ENCODE measurements at regions not wholly inside any gene's neighbourhood (a gene's known extent, or its start where the extent isn't known, plus 50 kb on each side); places are given as distances from the start of the nearest gene placed in this dataset.
A peak's percentile ranks its signal among the peaks of the same experiment; 100 is the strongest.
"Not testable (repeated sequence)": the region's sequence is repeated elsewhere in the genome, so short reads cannot be mapped to it uniquely, and the experiment has no call there.

DNA sequence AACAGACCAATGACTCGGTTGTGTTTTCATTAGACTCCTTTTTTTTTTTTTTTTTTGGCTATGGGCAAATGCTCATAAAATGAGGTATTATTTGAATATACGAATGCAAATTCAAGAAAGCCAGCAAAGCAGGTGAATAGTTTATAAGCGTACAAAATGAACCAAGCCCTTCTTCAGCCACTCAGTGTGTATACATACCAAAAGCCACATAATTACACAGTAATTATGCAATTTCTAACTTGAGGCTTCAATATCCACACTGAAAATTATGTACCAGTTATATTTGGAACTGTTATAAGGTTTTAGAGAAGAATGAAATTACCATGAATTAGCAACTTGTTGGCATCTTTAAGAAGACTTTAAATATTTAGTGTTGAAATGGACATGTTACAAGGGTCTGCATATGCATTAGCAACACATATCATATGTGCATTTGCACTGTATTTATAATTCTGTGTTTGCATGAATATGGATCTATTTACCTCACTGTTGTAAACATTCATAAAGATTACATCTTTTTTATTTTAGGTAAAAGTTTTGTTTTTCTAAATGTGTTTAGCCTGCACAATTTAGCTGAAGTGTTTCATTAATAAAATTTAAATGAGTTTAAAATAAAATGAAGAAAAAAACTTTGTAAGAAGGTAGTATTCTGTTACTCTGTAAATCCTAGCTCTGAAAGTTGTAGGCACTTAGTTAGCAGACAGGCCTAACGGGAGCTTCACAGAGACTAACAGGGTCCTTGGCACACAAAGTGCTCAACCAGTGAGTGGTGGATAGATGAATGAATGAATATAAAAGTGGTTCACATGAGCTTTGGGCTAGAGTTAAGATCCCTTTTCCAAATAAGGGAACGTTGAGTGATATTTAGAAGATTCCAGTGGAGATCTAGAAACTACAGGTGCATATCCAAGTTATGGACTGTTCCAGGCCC lies 241.0 kb upstream of the NFIA start:
- no peak overlapping the region for H3K27ac ChIP-seq (ENCODE audit: low read depth, low read length)
- DNase-seq (ENCODE audit: low read depth in 4 of 6, low spot score in 6 of 6), result peak in 1 of 6 donors; percentile 17
- no peak overlapping the region for H3K4me3 ChIP-seq (ENCODE audit: low read depth, low read length)
- H3K4me1 ChIP-seq (ENCODE audit: control insufficient read depth, insufficient read depth, low read length), result no peaks in the 10 kb centered on the region
- 89% methylated on average over 2 of the region's 5 CpGs for WGBS (ENCODE audit: insufficient coverage)
- H3K27me3 ChIP-seq (ENCODE audit: control insufficient read depth, insufficient read depth, low read length), result no peaks in the 10 kb centered on the region
- H3K9me3 ChIP-seq (ENCODE audit: control insufficient read depth, insufficient read depth, low read length), result peaks cover 5% of the 10 kb centered on the region
- no peaks in the 10 kb centered on the region for H3K36me3 ChIP-seq (ENCODE audit: control insufficient read depth, insufficient read depth, low read length)

DNA sequence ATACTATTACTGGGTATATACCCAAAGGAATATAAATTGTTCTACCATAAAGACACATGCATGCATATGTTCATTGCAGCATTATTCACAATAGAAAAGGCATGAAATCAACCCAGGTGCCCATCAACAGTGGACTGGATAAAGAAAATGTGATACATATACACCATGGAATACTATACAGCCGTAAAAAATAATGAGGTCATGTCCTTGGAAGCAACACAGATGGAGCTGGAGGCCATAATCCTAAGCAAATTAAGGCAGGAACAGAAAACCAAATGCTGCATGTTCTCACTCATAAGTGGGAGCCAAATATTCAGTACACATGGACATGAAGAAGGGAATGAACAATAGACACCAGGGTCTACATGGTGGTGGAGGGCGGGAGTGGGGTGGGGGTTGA lies 241.9 kb upstream of the NFIA start:
- H3K27ac ChIP-seq (ENCODE audit: low read depth, low read length); H3K36me3 ChIP-seq (ENCODE audit: control insufficient read depth, insufficient read depth, low read length); H3K27me3 ChIP-seq (ENCODE audit: control insufficient read depth, insufficient read depth, low read length); H3K9me3 ChIP-seq (ENCODE audit: control insufficient read depth, insufficient read depth, low read length); DNase-seq (ENCODE audit: low read depth in 4 of 6, low spot score in 6 of 6); H3K4me1 ChIP-seq (ENCODE audit: control insufficient read depth, insufficient read depth, low read length); H3K4me3 ChIP-seq (ENCODE audit: low read depth, low read length): not testable (repeated sequence)
- no CpG with 5 or more reads among the region's 2 CpGs for WGBS (ENCODE audit: insufficient coverage)

DNA sequence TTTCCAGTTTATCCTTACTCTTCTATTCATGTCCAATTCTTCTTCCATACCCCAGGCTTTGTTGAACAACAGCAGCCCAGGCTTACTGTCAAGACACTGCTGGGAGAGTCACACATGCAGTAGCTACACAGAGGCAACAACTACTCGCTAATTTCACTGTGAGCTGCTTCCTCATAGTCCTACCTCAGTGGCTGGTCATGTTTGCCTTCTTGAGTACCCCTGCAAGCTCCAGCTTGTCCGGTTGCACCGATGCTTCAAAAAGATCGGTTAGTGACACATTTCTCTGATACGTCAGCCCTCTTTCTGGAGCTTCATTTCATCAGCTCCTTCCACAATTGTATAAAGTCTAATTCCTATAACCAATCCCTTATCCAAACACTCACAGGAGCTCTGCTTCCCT lies 246.7 kb upstream of the NFIA start:
- no peak overlapping the region for H3K27ac ChIP-seq (ENCODE audit: low read depth, low read length)
- no peaks in the 10 kb centered on the region for H3K9me3 ChIP-seq (ENCODE audit: control insufficient read depth, insufficient read depth, low read length)
- H3K4me3 ChIP-seq (ENCODE audit: low read depth, low read length), result no peak overlapping the region
- no peaks in the 10 kb centered on the region for H3K36me3 ChIP-seq (ENCODE audit: control insufficient read depth, insufficient read depth, low read length)
- WGBS (ENCODE audit: insufficient coverage), result 92% methylated on average over 5 of the region's 5 CpGs
- no peak for DNase-seq (ENCODE audit: low read depth in 4 of 6, low spot score in 6 of 6)
- no peaks in the 10 kb centered on the region for H3K27me3 ChIP-seq (ENCODE audit: control insufficient read depth, insufficient read depth, low read length)
- H3K4me1 ChIP-seq (ENCODE audit: control insufficient read depth, insufficient read depth, low read length), result peaks cover 6% of the 10 kb centered on the region

DNA sequence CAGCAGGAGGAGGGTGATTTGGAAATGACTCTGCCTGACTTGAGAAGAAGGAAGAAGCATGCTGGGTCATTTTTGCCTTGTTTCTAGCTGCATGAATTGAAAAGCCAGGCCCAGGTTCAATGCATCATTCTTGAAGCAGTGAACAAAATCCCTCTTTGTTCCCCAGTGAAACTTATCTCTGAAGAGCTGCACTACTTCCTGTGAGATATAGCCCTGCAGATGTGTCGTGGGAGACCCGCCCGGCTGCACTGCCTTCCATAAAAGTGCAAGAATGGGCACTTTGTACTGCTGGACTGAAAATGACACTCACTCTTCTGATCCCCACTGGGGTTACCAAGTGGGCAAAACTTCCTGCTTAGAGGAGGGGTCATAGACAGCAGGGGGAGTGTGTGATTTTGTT lies 249.2 kb upstream of the NFIA start:
- 42% methylated on average over 3 of the region's 3 CpGs for WGBS (ENCODE audit: insufficient coverage)
- DNase-seq (ENCODE audit: low read depth in 4 of 6, low spot score in 6 of 6), result peak in 4 of 6 donors; percentile 32 to 75 (median 55)
- Histone ChIP-seq H3K27ac (ENCODE audit: low read depth, low read length) (peak overlapping the region; percentile 75), H3K4me3 (ENCODE audit: low read depth, low read length) (no peak overlapping the region), H3K9me3 (ENCODE audit: control insufficient read depth, insufficient read depth, low read length) (no peaks in the 10 kb centered on the region), H3K27me3 (ENCODE audit: control insufficient read depth, insufficient read depth, low read length) (no peaks in the 10 kb centered on the region), H3K4me1 (ENCODE audit: control insufficient read depth, insufficient read depth, low read length) (peaks cover 6% of the 10 kb centered on the region), H3K36me3 (ENCODE audit: control insufficient read depth, insufficient read depth, low read length) (no peaks in the 10 kb centered on the region)

DNA sequence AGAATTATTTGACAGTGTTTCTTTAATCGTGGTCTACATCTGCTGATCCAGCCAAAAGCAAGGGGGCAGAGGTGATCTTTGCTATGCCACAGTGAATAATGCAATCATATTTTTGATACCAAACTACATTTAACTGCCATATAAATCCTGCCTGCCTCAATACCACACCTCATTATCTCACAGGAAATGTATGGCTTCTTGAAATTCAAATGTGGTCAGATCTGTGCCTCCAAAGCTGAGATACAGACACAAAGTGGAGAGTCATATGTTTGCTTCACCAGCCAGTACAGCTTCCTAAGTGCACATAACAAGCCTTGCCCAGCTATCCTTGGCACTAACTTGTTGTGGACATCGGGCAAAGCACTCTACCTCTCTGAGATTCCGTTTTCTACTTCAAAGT lies 250.0 kb upstream of the NFIA start:
- no peak overlapping the region for H3K4me3 ChIP-seq (ENCODE audit: low read depth, low read length)
- H3K4me1 ChIP-seq (ENCODE audit: control insufficient read depth, insufficient read depth, low read length), result peaks cover 6% of the 10 kb centered on the region
- H3K27me3 ChIP-seq (ENCODE audit: control insufficient read depth, insufficient read depth, low read length), result no peaks in the 10 kb centered on the region
- DNase-seq (ENCODE audit: low read depth in 4 of 6, low spot score in 6 of 6), result peak in 1 of 6 donors; percentile 19
- H3K9me3 ChIP-seq (ENCODE audit: control insufficient read depth, insufficient read depth, low read length), result no peaks in the 10 kb centered on the region
- WGBS (ENCODE audit: insufficient coverage), result 93% methylated on average over 2 of the region's 3 CpGs
- H3K27ac ChIP-seq (ENCODE audit: low read depth, low read length), result peak overlapping the region; percentile 75
- H3K36me3 ChIP-seq (ENCODE audit: control insufficient read depth, insufficient read depth, low read length), result no peaks in the 10 kb centered on the region

DNA sequence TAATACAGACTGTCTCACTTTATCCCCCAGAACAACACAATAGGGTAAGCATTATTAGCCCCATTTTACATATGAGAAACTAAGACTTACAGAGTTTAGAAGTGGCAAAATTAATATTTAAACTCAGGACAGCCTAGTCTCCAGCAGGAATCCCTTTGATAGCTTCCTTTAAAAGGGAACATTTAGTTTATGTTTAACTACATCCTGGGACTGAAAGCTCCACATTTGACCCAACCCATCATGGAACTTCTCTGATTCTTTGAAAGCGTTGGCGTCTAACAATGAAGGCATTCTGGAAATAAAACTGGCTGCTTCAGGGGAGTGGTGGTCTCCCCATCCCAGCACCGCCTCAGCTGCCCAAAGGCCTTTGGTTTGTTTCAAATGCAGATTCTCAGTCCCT lies 250.6 kb upstream of the NFIA start:
- no peaks in the 10 kb centered on the region for H3K27me3 ChIP-seq (ENCODE audit: control insufficient read depth, insufficient read depth, low read length)
- H3K9me3 ChIP-seq (ENCODE audit: control insufficient read depth, insufficient read depth, low read length), result no peaks in the 10 kb centered on the region
- DNase-seq (ENCODE audit: low read depth in 4 of 6, low spot score in 6 of 6), result no peak
- 71% methylated on average over 3 of the region's 3 CpGs for WGBS (ENCODE audit: insufficient coverage)
- H3K36me3 ChIP-seq (ENCODE audit: control insufficient read depth, insufficient read depth, low read length), result no peaks in the 10 kb centered on the region
- no peak overlapping the region for H3K4me3 ChIP-seq (ENCODE audit: low read depth, low read length)
- H3K4me1 ChIP-seq (ENCODE audit: control insufficient read depth, insufficient read depth, low read length), result peaks cover 6% of the 10 kb centered on the region
- H3K27ac ChIP-seq (ENCODE audit: low read depth, low read length), result peak overlapping the region; percentile 75

DNA sequence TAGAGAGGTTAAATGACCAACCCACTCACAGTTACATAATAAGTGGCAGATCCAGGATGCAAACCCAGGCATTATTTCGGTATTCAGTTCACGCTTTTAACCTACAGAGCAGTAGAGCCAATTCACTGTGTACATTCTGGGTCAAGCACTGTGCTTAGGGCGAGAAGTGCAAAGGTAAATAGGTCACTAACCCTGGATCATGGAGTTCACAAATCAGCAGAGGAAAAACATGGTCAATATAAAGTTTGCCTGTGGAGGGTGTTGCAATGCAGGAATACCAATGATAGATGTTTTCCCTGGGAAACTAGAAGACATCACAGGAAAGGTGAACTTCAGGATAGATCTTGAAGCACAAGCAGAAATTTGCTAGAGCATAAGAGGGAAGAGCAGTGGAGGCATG lies 253.4 kb upstream of the NFIA start:
- H3K4me1 ChIP-seq (ENCODE audit: control insufficient read depth, insufficient read depth, low read length), result peaks cover 9% of the 10 kb centered on the region
- no peaks in the 10 kb centered on the region for H3K36me3 ChIP-seq (ENCODE audit: control insufficient read depth, insufficient read depth, low read length)
- H3K4me3 ChIP-seq (ENCODE audit: low read depth, low read length), result no peak overlapping the region
- no peaks in the 10 kb centered on the region for H3K9me3 ChIP-seq (ENCODE audit: control insufficient read depth, insufficient read depth, low read length)
- H3K27me3 ChIP-seq (ENCODE audit: control insufficient read depth, insufficient read depth, low read length), result no peaks in the 10 kb centered on the region
- DNase-seq (ENCODE audit: low read depth in 4 of 6, low spot score in 6 of 6), result no peak
- H3K27ac ChIP-seq (ENCODE audit: low read depth, low read length), result no peak overlapping the region
- WGBS (ENCODE audit: insufficient coverage), result 93% methylated on average over 3 of the region's 3 CpGs

DNA sequence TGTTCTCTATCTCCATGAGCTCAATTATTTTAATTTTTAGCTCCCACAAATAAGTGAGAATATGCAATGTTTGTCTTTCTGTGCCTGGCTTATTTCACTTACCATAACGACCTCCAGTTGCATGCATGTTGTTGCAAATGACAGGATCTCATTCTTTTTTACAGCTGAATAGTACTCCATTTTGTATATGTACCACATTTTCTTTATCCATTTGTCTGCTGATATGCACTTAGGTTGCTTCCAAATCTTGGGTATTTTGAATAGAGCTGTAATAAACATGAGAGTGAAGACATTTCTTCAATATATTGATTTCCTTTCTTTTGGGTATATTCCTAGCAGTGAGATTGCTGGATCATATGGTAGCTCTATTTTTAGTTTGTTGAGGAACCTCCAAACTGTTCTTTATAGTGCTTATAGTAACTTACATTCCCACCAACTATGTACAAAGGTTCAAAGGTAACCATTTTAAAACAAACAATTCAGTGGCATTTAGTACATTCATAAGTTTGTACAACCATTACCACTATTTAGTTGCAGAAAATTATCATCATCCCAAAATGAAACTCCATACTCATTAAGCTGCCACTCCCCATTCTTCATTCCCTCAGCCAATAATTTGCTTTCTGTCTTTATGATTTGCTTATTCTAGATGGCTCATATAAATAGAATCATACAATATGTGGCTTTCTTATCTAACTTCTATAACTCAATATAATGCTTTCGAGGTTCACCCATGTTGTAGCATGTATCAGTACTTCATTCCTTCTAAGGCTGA lies 255.9 kb upstream of the NFIA start:
- DNase-seq (ENCODE audit: low read depth in 4 of 6, low spot score in 6 of 6), result no peak
- H3K27ac ChIP-seq (ENCODE audit: low read depth, low read length), result peak overlapping the region; percentile 84
- 89% methylated on average over 1 of the region's 2 CpGs for WGBS (ENCODE audit: insufficient coverage)

DNA sequence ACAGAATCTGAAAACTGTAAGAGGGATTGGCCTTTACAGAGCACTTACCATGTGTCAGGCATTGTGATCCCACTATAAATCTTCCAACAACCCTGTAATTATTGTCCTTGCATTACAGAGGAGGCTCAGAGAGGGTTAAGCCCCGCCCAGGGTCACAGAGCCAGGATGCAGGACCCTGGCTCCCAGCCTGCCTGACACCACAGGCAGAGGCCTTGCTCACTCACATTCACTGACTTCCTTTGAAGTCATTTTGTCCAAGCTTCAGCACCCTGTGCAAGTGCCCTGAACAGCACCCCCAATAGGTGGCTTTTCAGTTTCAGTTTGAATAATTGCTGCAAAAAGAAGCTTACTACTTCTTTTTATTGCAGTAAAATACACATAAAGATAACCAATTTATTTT lies 256.8 kb upstream of the NFIA start:
- no peak overlapping the region for H3K4me3 ChIP-seq (ENCODE audit: low read depth, low read length)
- H3K27me3 ChIP-seq (ENCODE audit: control insufficient read depth, insufficient read depth, low read length), result no peaks in the 10 kb centered on the region
- DNase-seq (ENCODE audit: low read depth in 4 of 6, low spot score in 6 of 6), result no peak
- H3K9me3 ChIP-seq (ENCODE audit: control insufficient read depth, insufficient read depth, low read length), result peaks cover 2% of the 10 kb centered on the region
- 100% methylated on average over 1 of the region's 1 CpG for WGBS (ENCODE audit: insufficient coverage)
- peak overlapping the region; percentile 84 for H3K27ac ChIP-seq (ENCODE audit: low read depth, low read length)
- peaks cover 3% of the 10 kb centered on the region for H3K4me1 ChIP-seq (ENCODE audit: control insufficient read depth, insufficient read depth, low read length)
- H3K36me3 ChIP-seq (ENCODE audit: control insufficient read depth, insufficient read depth, low read length), result no peaks in the 10 kb centered on the region

More for the DNA sequence above, 255.9 kb upstream of the NFIA start:
- H3K4me1 ChIP-seq (ENCODE audit: control insufficient read depth, insufficient read depth, low read length), result peaks cover 3% of the 10 kb centered on the region
- no peaks in the 10 kb centered on the region for H3K36me3 ChIP-seq (ENCODE audit: control insufficient read depth, insufficient read depth, low read length)
- peaks cover 2% of the 10 kb centered on the region for H3K9me3 ChIP-seq (ENCODE audit: control insufficient read depth, insufficient read depth, low read length)
- no peak overlapping the region for H3K4me3 ChIP-seq (ENCODE audit: low read depth, low read length)
- no peaks in the 10 kb centered on the region for H3K27me3 ChIP-seq (ENCODE audit: control insufficient read depth, insufficient read depth, low read length)

All from spinal cord (tissue), 9 donors.